H9 (cell line): ENCODE measurements at regions not wholly inside any gene's neighbourhood (a gene's known extent, or its start where the extent isn't known, plus 50 kb on each side); places are given as distances from the start of the nearest gene placed in this dataset.
A peak's percentile ranks its signal among the peaks of the same experiment; 100 is the strongest.

Source experiments
- DNase-seq: peaks from one replicate; pipeline ENCODE4 v3.0.0-alpha.2; 2017
- H2AFZ ChIP-seq: one replicate; pipeline ENCODE4 v1.6.1; 2013; ENCODE audit warnings: mild to moderate bottlenecking, low read length, control low read depth, moderate library complexity
- H2AK5ac ChIP-seq: 2 replicates; pipeline ENCODE4 v1.6.1; 2013; ENCODE audit warnings: low read length, control low read depth, mixed read lengths; ENCODE audit not compliant: insufficient read length
- H2BK120ac ChIP-seq: one replicate; pipeline ENCODE4 v1.6.1; 2013; ENCODE audit warnings: low read depth, mild to moderate bottlenecking, low read length, control low read depth, inconsistent platforms; ENCODE audit not compliant: poor library complexity, severe bottlenecking
- H2BK12ac ChIP-seq: 2 replicates; pipeline ENCODE4 v1.6.1; 2013; ENCODE audit warnings: low read length, control low read depth, mixed read lengths, low read depth; ENCODE audit not compliant: insufficient read length
- H2BK15ac ChIP-seq: 2 replicates; pipeline ENCODE4 v1.6.1; 2013; ENCODE audit warnings: low read depth, low read length, control low read depth
- H2BK20ac ChIP-seq: one replicate; pipeline ENCODE4 v1.6.1; 2013; ENCODE audit warnings: low read depth, mild to moderate bottlenecking, low read length, control low read depth, inconsistent platforms; ENCODE audit not compliant: poor library complexity, severe bottlenecking
- H2BK5ac ChIP-seq: 2 replicates; pipeline ENCODE4 v1.6.1; 2013; ENCODE audit warnings: low read length, control low read depth, mixed read lengths; ENCODE audit not compliant: insufficient read length
- H3K14ac ChIP-seq: 2 replicates; pipeline ENCODE4 v1.6.1; 2013; ENCODE audit warnings: low read length, control low read depth; ENCODE audit not compliant: insufficient read depth
- H3K18ac ChIP-seq: 2 replicates; pipeline ENCODE4 v1.6.1; 2013; ENCODE audit warnings: low read depth, mild to moderate bottlenecking, mixed read lengths, low read length, control low read depth; ENCODE audit not compliant: insufficient read length
- H3K23ac ChIP-seq: 2 replicates; pipeline ENCODE4 v1.6.1; 2013; ENCODE audit warnings: low read length, control low read depth, mixed read lengths, low read depth; ENCODE audit not compliant: insufficient read length
- H3K23me2 ChIP-seq: 2 replicates; pipeline ENCODE4 v1.6.1; 2013; ENCODE audit warnings: low read depth, mild to moderate bottlenecking, mixed read lengths, low read length, control low read depth; ENCODE audit not compliant: insufficient read length, poor library complexity, severe bottlenecking
- H3K27ac ChIP-seq: 2 replicates; pipeline ENCODE4 v1.5.1; 2013; ENCODE audit warnings: low read length, control low read depth, mixed read lengths, low read depth; ENCODE audit not compliant: insufficient read length
- H3K27me3 ChIP-seq: 2 replicates; pipeline ENCODE4 v1.6.1; 2013; ENCODE audit warnings: low read length, control low read depth, inconsistent platforms; ENCODE audit not compliant: insufficient read depth
- H3K4ac ChIP-seq: 2 replicates; pipeline ENCODE4 v1.6.1; 2013; ENCODE audit warnings: low read depth, mild to moderate bottlenecking, control low read depth, inconsistent platforms, low read length, moderate library complexity
- H3K4me1 ChIP-seq: 2 replicates; pipeline ENCODE4 v1.6.1; 2013; ENCODE audit warnings: low read length, control low read depth, inconsistent platforms; ENCODE audit not compliant: insufficient read depth
- H3K4me2 ChIP-seq: 2 replicates; pipeline ENCODE4 v1.6.1; 2013; ENCODE audit warnings: low read length, control low read depth, mixed read lengths; ENCODE audit not compliant: insufficient read length, insufficient read depth
- H3K56ac ChIP-seq: 2 replicates; pipeline ENCODE4 v1.6.1; 2013; ENCODE audit warnings: low read depth, mild to moderate bottlenecking, mixed read lengths, low read length, control low read depth; ENCODE audit not compliant: insufficient read length
- H3K79me1 ChIP-seq: 2 replicates; pipeline ENCODE4 v1.6.1; 2013; ENCODE audit warnings: low read depth, mild to moderate bottlenecking, moderate library complexity, low read length, control low read depth, inconsistent platforms; ENCODE audit not compliant: insufficient read depth, poor library complexity, severe bottlenecking
- H3K79me2 ChIP-seq: 2 replicates; pipeline ENCODE4 v1.6.1; 2013; ENCODE audit warnings: low read length, control low read depth, inconsistent platforms; ENCODE audit not compliant: insufficient read depth
- H3K9ac ChIP-seq: 2 replicates; pipeline ENCODE4 v1.6.1; 2013; ENCODE audit warnings: low read length, control low read depth, mixed read lengths; ENCODE audit not compliant: insufficient read length; ENCODE audit errors: extremely low read depth
- H3K9me3 ChIP-seq: one replicate; pipeline ENCODE4 v1.6.1; 2013; ENCODE audit warnings: low read depth, low read length, inconsistent platforms; ENCODE audit not compliant: control insufficient read depth
- H3T11ph ChIP-seq: one replicate; pipeline ENCODE4 v1.6.1; 2013; ENCODE audit warnings: mild to moderate bottlenecking, low read length, control low read depth, inconsistent platforms
- H4K20me1 ChIP-seq: one replicate; pipeline ENCODE4 v1.6.1; 2013; ENCODE audit not compliant: control insufficient read depth, insufficient read length, insufficient read depth
- H4K5ac ChIP-seq: 2 replicates; pipeline ENCODE4 v1.6.1; 2013; ENCODE audit warnings: low read depth, mild to moderate bottlenecking, mixed read lengths, low read length, control low read depth; ENCODE audit not compliant: insufficient read length
- H4K8ac ChIP-seq: replicated peaks from 2 replicates; pipeline ENCODE4 v1.6.1; 2013; ENCODE audit warnings: low read length, control low read depth, mixed read lengths, low read depth; ENCODE audit not compliant: insufficient read length
- H4K91ac ChIP-seq: 2 replicates; pipeline ENCODE4 v1.6.1; 2013; ENCODE audit warnings: low read depth, mild to moderate bottlenecking, moderate library complexity, mixed read lengths, low read length, control low read depth; ENCODE audit not compliant: insufficient read length
- H3K27ac Mint-ChIP-seq, 3 experiments: 2 replicates in 2 of 3; 3 replicates in 1 of 3; pipeline ENCODE4 v1.8.0; 2020 to 2021; ENCODE audit warnings: mixed read lengths in 3 of 3, mild to moderate bottlenecking in 1 of 3, moderate library complexity in 1 of 3
- H3K27me3 Mint-ChIP-seq: 2 replicates; pipeline ENCODE4 v1.8.0; 2021; ENCODE audit warnings: low read depth, mild to moderate bottlenecking, moderate library complexity, mixed read lengths
- H3K36me3 Mint-ChIP-seq, 3 experiments: 2 replicates in 2 of 3; 3 replicates in 1 of 3; pipeline ENCODE4 v1.8.0; 2020 to 2021; ENCODE audit warnings: low read depth in 3 of 3, mixed read lengths in 3 of 3; ENCODE audit not compliant: insufficient read depth in 1 of 3
- H3K4me1 Mint-ChIP-seq, 2 experiments: 2 replicates each; pipeline ENCODE4 v1.8.0; 2020; ENCODE audit warnings: mixed read lengths in 2 of 2
- H3K4me3 Mint-ChIP-seq, 2 experiments: 2 replicates in 1 of 2; 3 replicates in 1 of 2; pipeline ENCODE4 v1.8.0; 2020 to 2021; ENCODE audit warnings: mild to moderate bottlenecking in 2 of 2, mixed read lengths in 2 of 2, moderate library complexity in 1 of 2
- H3K9me3 Mint-ChIP-seq, 2 experiments: 2 replicates in 1 of 2; 3 replicates in 1 of 2; pipeline ENCODE4 v1.8.0; 2020; ENCODE audit warnings: mild to moderate bottlenecking in 2 of 2, mixed read lengths in 2 of 2, moderate library complexity in 1 of 2
- CTCF ChIP-seq: fragments of 200-600 bp; sonication (generic); conservative IDR thresholded peaks from 3 replicates; pipeline ENCODE4 v1.8.0; 2021; ENCODE audit warnings: antibody characterized with exemption, mild to moderate bottlenecking
- WGBS: extraction: QIAGEN DNeasy Blood & Tissue Kit; methylation state at CpG from one replicate; pipeline ENCODE4 v1.1.7; 2013; ENCODE audit warnings: missing lambda C conversion rate, low lambda C conversion rate, mixed read lengths; ENCODE audit not compliant: insufficient read length; ENCODE audit errors: extremely low coverage; 5-methylcytosine and 5-hydroxymethylcytosine counted together

DNA sequence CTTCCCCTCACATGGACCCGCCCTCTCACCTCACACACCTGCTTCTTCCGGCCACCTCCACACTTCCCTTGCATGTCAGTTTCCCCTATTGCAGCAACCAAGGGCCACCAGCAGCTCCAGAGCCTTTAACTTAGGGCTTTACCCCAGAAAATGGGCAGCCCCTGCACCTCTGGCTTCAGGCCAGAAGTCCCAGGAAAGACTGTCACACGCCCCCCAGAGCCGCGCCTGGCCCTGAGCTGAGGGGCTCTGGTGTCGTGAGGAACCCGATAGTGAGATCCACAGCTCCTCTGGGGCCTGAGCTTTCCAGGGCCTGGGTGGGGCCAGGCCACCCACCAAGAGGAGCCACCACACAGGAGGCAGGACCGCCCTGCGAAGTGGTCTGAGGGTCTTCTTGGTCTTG lies 182.4 kb downstream of the DLL1 start:
- Histone ChIP-seq H3K27ac (no peak overlapping the region), H4K91ac (no peak overlapping the region), H3T11ph (no peak overlapping the region), H2BK120ac (no peak overlapping the region), H3K4me1 (no peaks in the 10 kb centered on the region), H2BK15ac (no peak overlapping the region), H3K23me2 (no peaks in the 10 kb centered on the region), H3K79me2 (no peaks in the 10 kb centered on the region), H2BK20ac (no peak overlapping the region), H4K5ac (no peak overlapping the region), H3K9me3 (no peaks in the 10 kb centered on the region), H2AK5ac (no peak overlapping the region), H2BK5ac (no peak overlapping the region), H3K14ac (0 out of 2 replicates have a peak overlapping the region, but pooled peaks have one; percentile 40), H3K27me3 (no peaks in the 10 kb centered on the region), H3K56ac (no peak overlapping the region), H3K79me1 (no peaks in the 10 kb centered on the region), H3K23ac (no peak overlapping the region), H3K4ac (no peak overlapping the region), H3K9ac (no peak overlapping the region), H3K18ac (no peak overlapping the region), H4K20me1 (no peaks in the 10 kb centered on the region), H3K4me2 (no peak overlapping the region), H4K8ac (no peak overlapping the region), H2AFZ (no peak overlapping the region), H2BK12ac (no peak overlapping the region)
- Mint-ChIP-seq H3K27ac (no peak overlapping the region; a peak in 1 of 7 replicates), H3K9me3 (no peaks in the 10 kb centered on the region; a peak in 1 of 5 replicates), H3K36me3 (no peaks in the 10 kb centered on the region), H3K4me3 (no peak overlapping the region), H3K27me3 (peaks cover 7% of the 10 kb centered on the region), H3K4me1 (0 out of 4 replicates have a peak, but pooled peaks cover 0 to 6% of the 10 kb centered on the region in 2 experiments)
- no peak for TF ChIP-seq CTCF
- DNase-seq, result peak; percentile 20
- no CpG with 5 or more reads among the region's 9 CpGs for WGBS
